HCT116 (cell line): ENCODE measurements at regions not wholly inside any gene's neighbourhood (a gene's known extent, or its start where the extent isn't known, plus 50 kb on each side); places are given as distances from the start of the nearest gene placed in this dataset.

Experiments
- FOSL1 ChIP-seq: IDR thresholded peaks from 2 replicates; pipeline ENCODE4 v1.6.1; 2012; ENCODE audit warnings: low read depth
- JUND ChIP-seq: IDR thresholded peaks from 2 replicates; pipeline ENCODE4 v1.6.1; 2012
- POLR2A ChIP-seq: IDR thresholded peaks from 2 replicates; pipeline ENCODE4 v1.7.0; 2011; ENCODE audit warnings: borderline replicate concordance; ENCODE audit not compliant: insufficient read depth, insufficient read length; ENCODE audit errors: extremely low read depth
- RAD21 ChIP-seq: IDR thresholded peaks from 2 replicates; pipeline ENCODE4 v1.6.1; 2012; ENCODE audit warnings: low read depth, mild to moderate bottlenecking
- TF ChIP-seq, protein P1 (sequence below): IDR thresholded peaks from 2 replicates; pipeline ENCODE4 v1.6.1; 2012
- TF ChIP-seq, protein P2 (sequence below), 3 experiments: fragments of 200-600 bp in 1 of 3; sonication (generic) in 1 of 3; IDR thresholded peaks in 2 of 3; conservative IDR thresholded peaks in 1 of 3; 2 replicates each; pipeline ENCODE4 v1.5.1; 2012 to 2017; ENCODE audit warnings: low read depth in 2 of 3, low read length in 2 of 3, antibody characterized with exemption in 1 of 3, borderline replicate concordance in 1 of 3, control low read depth in 1 of 3, mild to moderate bottlenecking in 1 of 3, mixed read lengths in 1 of 3, mixed run types in 1 of 3, moderate library complexity in 1 of 3; ENCODE audit not compliant: insufficient read depth in 1 of 3

DNA sequence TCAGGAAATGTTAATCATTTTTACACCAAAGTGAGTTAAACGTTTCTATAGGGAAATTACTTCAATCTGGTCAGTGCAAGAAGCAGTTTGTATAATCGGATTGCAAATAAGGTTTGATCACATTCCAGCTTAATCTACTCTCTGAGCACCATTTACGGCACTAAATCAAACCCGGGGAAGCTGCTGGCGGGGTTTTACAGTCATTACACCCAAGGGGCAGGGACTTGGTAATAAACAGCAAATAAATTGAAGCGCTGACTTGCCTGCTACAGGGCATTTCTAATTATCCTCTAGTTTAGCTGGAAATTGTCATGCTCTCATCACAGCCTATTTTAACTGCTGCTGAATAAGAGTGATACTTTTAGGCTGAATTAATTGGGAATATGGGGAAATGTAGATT is 152.1 kb upstream of the SOX21 start:
- TF ChIP-seq, protein P1, sequence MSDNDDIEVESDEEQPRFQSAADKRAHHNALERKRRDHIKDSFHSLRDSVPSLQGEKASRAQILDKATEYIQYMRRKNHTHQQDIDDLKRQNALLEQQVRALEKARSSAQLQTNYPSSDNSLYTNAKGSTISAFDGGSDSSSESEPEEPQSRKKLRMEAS: no peak
- no peak for TF ChIP-seq POLR2A
- TF ChIP-seq, protein P2, sequence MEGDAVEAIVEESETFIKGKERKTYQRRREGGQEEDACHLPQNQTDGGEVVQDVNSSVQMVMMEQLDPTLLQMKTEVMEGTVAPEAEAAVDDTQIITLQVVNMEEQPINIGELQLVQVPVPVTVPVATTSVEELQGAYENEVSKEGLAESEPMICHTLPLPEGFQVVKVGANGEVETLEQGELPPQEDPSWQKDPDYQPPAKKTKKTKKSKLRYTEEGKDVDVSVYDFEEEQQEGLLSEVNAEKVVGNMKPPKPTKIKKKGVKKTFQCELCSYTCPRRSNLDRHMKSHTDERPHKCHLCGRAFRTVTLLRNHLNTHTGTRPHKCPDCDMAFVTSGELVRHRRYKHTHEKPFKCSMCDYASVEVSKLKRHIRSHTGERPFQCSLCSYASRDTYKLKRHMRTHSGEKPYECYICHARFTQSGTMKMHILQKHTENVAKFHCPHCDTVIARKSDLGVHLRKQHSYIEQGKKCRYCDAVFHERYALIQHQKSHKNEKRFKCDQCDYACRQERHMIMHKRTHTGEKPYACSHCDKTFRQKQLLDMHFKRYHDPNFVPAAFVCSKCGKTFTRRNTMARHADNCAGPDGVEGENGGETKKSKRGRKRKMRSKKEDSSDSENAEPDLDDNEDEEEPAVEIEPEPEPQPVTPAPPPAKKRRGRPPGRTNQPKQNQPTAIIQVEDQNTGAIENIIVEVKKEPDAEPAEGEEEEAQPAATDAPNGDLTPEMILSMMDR (IDR thresholded peaks at IDR 0.05 in 2 of 3, conservative IDR thresholded peaks at IDR 0.05 in 1 of 3; ENCODE audit: borderline replicate concordance in 1 of 3, insufficient read depth in 1 of 3, low read depth in 2 of 3, low read length in 2 of 3): no peak
- TF ChIP-seq FOSL1: no peak
- TF ChIP-seq JUND: no peak
- no peak for TF ChIP-seq RAD21
